H1 (cell line): ENCODE measurements at regions not wholly inside any gene's neighbourhood (a gene's known extent, or its start where the extent isn't known, plus 50 kb on each side); places are given as distances from the start of the nearest gene placed in this dataset.
"Not testable (repeated sequence)": the region's sequence is repeated elsewhere in the genome, so short reads cannot be mapped to it uniquely, and the experiment has no call there.

ENCODE experiments used
- CTCF ChIA-PET: fragments of 300-600 bp; sonication (Branson Sonifier 250); formaldehyde crosslinking; loops from one replicate; lab custom pipeline; 2021; ENCODE audit not compliant: partially characterized antibody; lab: Charles Lee
- POLR2A ChIA-PET: fragments of 300-600 bp; sonication (Branson Sonifier 250); formaldehyde crosslinking; loops from one replicate; lab custom pipeline; 2021; ENCODE audit warnings: inconsistent platforms; ENCODE audit not compliant: partially characterized antibody; lab: Charles Lee
- DNase-seq, 2 experiments: peaks; one replicate each; pipeline versions ENCODE4 v3.0.0 to v3.0.0-alpha.2; 2010 to 2022; ENCODE audit warnings: low spot score in 2 of 2, low read depth in 1 of 2, mixed read lengths in 1 of 2
- FAIRE-seq: peaks from 2 replicates; lab custom pipeline; 2011; peaks lifted over from hg19 to GRCh38; lab: Jason Lieb, UNC
- H2AFZ ChIP-seq: 2 replicates; pipeline ENCODE4 v1.8.1; 2012; ENCODE audit warnings: low read length, inconsistent platforms
- H2AK5ac ChIP-seq: 2 replicates; pipeline ENCODE4 v1.6.1; 2013; ENCODE audit warnings: low read depth, low read length
- H2BK120ac ChIP-seq: replicated peaks from 2 replicates; pipeline ENCODE3; 2013; ENCODE audit warnings: low read depth, low read length, inconsistent platforms
- H2BK12ac ChIP-seq: 2 replicates; pipeline ENCODE4 v1.6.1; 2013; ENCODE audit warnings: low read depth, low read length
- H2BK15ac ChIP-seq: 2 replicates; pipeline ENCODE4 v1.6.1; 2013; ENCODE audit warnings: low read length
- H2BK20ac ChIP-seq: 2 replicates; pipeline ENCODE4 v1.6.1; 2013; ENCODE audit warnings: low read length
- H2BK5ac ChIP-seq: 2 replicates; pipeline ENCODE4 v1.6.1; 2013; ENCODE audit warnings: low read depth, low read length
- H3K14ac ChIP-seq: 2 replicates; pipeline ENCODE4 v1.6.1; 2013; ENCODE audit warnings: inconsistent platforms; ENCODE audit not compliant: insufficient read length
- H3K18ac ChIP-seq: 2 replicates; pipeline ENCODE4 v1.6.1; 2013; ENCODE audit warnings: low read length; ENCODE audit errors: extremely low read depth
- H3K23ac ChIP-seq: 2 replicates; pipeline ENCODE4 v1.6.1; 2013; ENCODE audit warnings: inconsistent platforms; ENCODE audit not compliant: insufficient read length
- H3K23me2 ChIP-seq: 2 replicates; pipeline ENCODE4 v1.6.1; 2013; ENCODE audit warnings: low read depth, low read length
- H3K27ac ChIP-seq: 2 replicates; pipeline ENCODE4 v1.6.1; 2011; ENCODE audit warnings: low read depth, low read length, inconsistent platforms
- H3K27me3 ChIP-seq, 4 experiments: replicated peaks in 1 of 4; 1 replicate in 1 of 4; 2 replicates in 3 of 4; pipeline versions ENCODE4 v1.6.1 to v1.8.1; 2011 to 2013; ENCODE audit warnings: low read length in 3 of 4, mild to moderate bottlenecking in 3 of 4, inconsistent platforms in 2 of 4, mixed read lengths in 2 of 4, moderate library complexity in 1 of 4; ENCODE audit not compliant: control insufficient read depth in 3 of 4, insufficient read depth in 3 of 4; ENCODE audit errors: extremely low read depth in 1 of 4
- H3K36me3 ChIP-seq, 4 experiments: 2 replicates each; pipeline versions ENCODE4 v1.6.1 to v1.8.1; 2011 to 2013; ENCODE audit warnings: mild to moderate bottlenecking in 4 of 4, low read length in 3 of 4, moderate library complexity in 2 of 4, control low read depth in 1 of 4, inconsistent platforms in 1 of 4; ENCODE audit not compliant: insufficient read depth in 4 of 4, control insufficient read depth in 2 of 4
- H3K4ac ChIP-seq: replicated peaks from 2 replicates; pipeline ENCODE3; 2013; ENCODE audit warnings: low read length, low read depth, mixed read lengths, inconsistent platforms; ENCODE audit not compliant: insufficient read length
- H3K4me1 ChIP-seq, 4 experiments: replicated peaks in 1 of 4; 1 replicate in 1 of 4; 2 replicates in 3 of 4; pipeline versions ENCODE4 v1.6.1 to v1.8.1; 2011 to 2013; ENCODE audit warnings: low read length in 3 of 4, inconsistent platforms in 2 of 4, mixed read lengths in 1 of 4; ENCODE audit not compliant: insufficient read depth in 4 of 4, control insufficient read depth in 3 of 4
- H3K4me2 ChIP-seq, 2 experiments: 2 replicates each; pipeline versions ENCODE4 v1.6.1 to v1.8.1; 2011 to 2013; ENCODE audit warnings: low read depth in 2 of 2, low read length in 2 of 2, control low read depth in 1 of 2, inconsistent platforms in 1 of 2, mild to moderate bottlenecking in 1 of 2; ENCODE audit not compliant: insufficient read depth in 1 of 2
- H3K4me3 ChIP-seq, 4 experiments: fragments of 200-600, 300-600 bp in 1 of 4; sonication (generic), shearing (Covaris generic), sonication (Bioruptor Twin) in 1 of 4; 2 replicates each; pipeline versions ENCODE4 v1.5.1 to v1.8.1; 2011 to 2016; ENCODE audit warnings: low read length in 4 of 4, low read depth in 3 of 4, control low read depth in 2 of 4, inconsistent platforms in 2 of 4, mild to moderate bottlenecking in 2 of 4, mixed read lengths in 1 of 4, moderate library complexity in 1 of 4; ENCODE audit not compliant: insufficient read depth in 2 of 4; ENCODE audit errors: extremely low read depth in 1 of 4
- H3K56ac ChIP-seq: replicated peaks from 2 replicates; pipeline ENCODE3; 2013; ENCODE audit warnings: low read depth, mild to moderate bottlenecking, mixed read lengths, low read length, inconsistent platforms; ENCODE audit not compliant: insufficient read length
- H3K79me1 ChIP-seq: 2 replicates; pipeline ENCODE4 v1.6.1; 2013; ENCODE audit warnings: low read depth, low read length, control low read depth
- H3K79me2 ChIP-seq, 2 experiments: 2 replicates each; pipeline versions ENCODE4 v1.6.1 to v1.8.1; 2012 to 2013; ENCODE audit warnings: low read length in 2 of 2, mild to moderate bottlenecking in 2 of 2, inconsistent platforms in 1 of 2; ENCODE audit not compliant: insufficient read depth in 2 of 2, control insufficient read depth in 1 of 2
- H3K9ac ChIP-seq, 4 experiments: replicated peaks in 1 of 4; 1 replicate in 1 of 4; 2 replicates in 3 of 4; pipeline versions ENCODE4 v1.6.1 to v1.8.1; 2011 to 2013; ENCODE audit warnings: low read depth in 3 of 4, low read length in 3 of 4, control low read depth in 2 of 4, mild to moderate bottlenecking in 2 of 4, moderate library complexity in 2 of 4, inconsistent platforms in 1 of 4; ENCODE audit errors: extremely low read depth in 1 of 4
- H3K9me3 ChIP-seq, 2 experiments: 2 replicates each; pipeline versions ENCODE4 v1.6.1 to v1.8.1; 2012 to 2013; ENCODE audit warnings: mild to moderate bottlenecking in 2 of 2, moderate library complexity in 2 of 2, control low read depth in 1 of 2, inconsistent platforms in 1 of 2, low read depth in 1 of 2, low read length in 1 of 2, mixed read lengths in 1 of 2; ENCODE audit not compliant: insufficient read depth in 2 of 2
- H4K20me1 ChIP-seq, 2 experiments: replicated peaks in 1 of 2; 2 replicates each; pipeline versions ENCODE3 to v1.8.1; 2011 to 2013; ENCODE audit warnings: inconsistent platforms in 2 of 2, low read length in 2 of 2, mild to moderate bottlenecking in 1 of 2; ENCODE audit not compliant: insufficient read depth in 2 of 2, control insufficient read depth in 1 of 2
- H4K5ac ChIP-seq: 2 replicates; pipeline ENCODE4 v1.6.1; 2013; ENCODE audit warnings: low read length, low read depth, mixed read lengths, inconsistent platforms; ENCODE audit not compliant: insufficient read length
- H4K8ac ChIP-seq: 2 replicates; pipeline ENCODE4 v1.8.0; 2013; ENCODE audit warnings: mild to moderate bottlenecking, moderate library complexity, low read length, inconsistent platforms; ENCODE audit not compliant: insufficient read depth; ENCODE audit errors: extremely low read depth
- H4K91ac ChIP-seq: replicated peaks from 2 replicates; pipeline ENCODE3; 2013; ENCODE audit warnings: low read length, mixed read lengths, inconsistent platforms; ENCODE audit not compliant: insufficient read length
- WGBS, 2 experiments: shearing (Covaris generic) in 1 of 2; methylation state at CpG; one replicate each; pipeline versions ENCODE4 v1.1.6 to v1.1.7; 2013 to 2015; ENCODE audit warnings: low lambda C conversion rate in 2 of 2, mixed read lengths in 2 of 2, inconsistent platforms in 1 of 2, low coverage in 1 of 2, missing lambda C conversion rate in 1 of 2; ENCODE audit not compliant: insufficient replicate concordance in 2 of 2, insufficient coverage in 1 of 2, insufficient read length in 1 of 2; ENCODE audit errors: extremely low coverage in 1 of 2, missing lambda C conversion rate in 1 of 2; 5-methylcytosine and 5-hydroxymethylcytosine counted together

GRCh38 chr10:121145802-121146395 lies 294.7 kb downstream of the WDR11 start:
- POLR2A ChIA-PET, H3K18ac ChIP-seq, H3K27me3 ChIP-seq, H2BK15ac ChIP-seq, H3K79me2 ChIP-seq, H4K5ac ChIP-seq, H3K23ac ChIP-seq, H3K23me2 ChIP-seq, DNase-seq, H3K4me1 ChIP-seq, H2BK120ac ChIP-seq, H3K4me3 ChIP-seq, FAIRE-seq, H2BK20ac ChIP-seq, H4K91ac ChIP-seq, H3K56ac ChIP-seq, H2AK5ac ChIP-seq, H2AFZ ChIP-seq, H3K79me1 ChIP-seq, H3K14ac ChIP-seq, H3K4ac ChIP-seq, H3K9ac ChIP-seq, H4K20me1 ChIP-seq, H3K36me3 ChIP-seq, H4K8ac ChIP-seq, H2BK5ac ChIP-seq, H3K27ac ChIP-seq, H3K4me2 ChIP-seq, H2BK12ac ChIP-seq: not testable (repeated sequence)
- WGBS, 2 experiments = 50% methylated on average over 2 of the region's 2 CpGs; no CpG with 5 or more reads in 1 of the 2 experiments
- peaks cover 8 to 11% of the 10 kb centered on the region in 2 experiments for H3K9me3 ChIP-seq
- CTCF ChIA-PET = interaction anchor here (0.8 kb wide), 1 partner anchor 21 kb away, joined by 5 read pairs; no protein-coding TSS in a partner anchor
